MM.1S (cell line): ENCODE measurements at regions not wholly inside any gene's neighbourhood (a gene's known extent, or its start where the extent isn't known, plus 50 kb on each side); places are given as distances from the start of the nearest gene placed in this dataset.
A peak's percentile ranks its signal among the peaks of the same experiment; 100 is the strongest.

Experiments used
- DNase-seq: peaks from one replicate; pipeline ENCODE4 v3.0.0-alpha.2; 2015
- H2AFZ ChIP-seq: fragments of 300-600 bp; sonication (generic); 2 replicates; pipeline ENCODE4 v1.6.0; 2016; ENCODE audit warnings: antibody characterized with exemption, low read length
- H3F3A ChIP-seq: fragments of 300-600 bp; sonication (generic); 2 replicates; pipeline ENCODE4 v1.6.1; 2016; ENCODE audit warnings: mild to moderate bottlenecking, antibody characterized with exemption, low read length, moderate library complexity, mixed read lengths; ENCODE audit not compliant: insufficient read depth
- H3K27ac ChIP-seq: fragments of 300-600 bp; sonication (generic); 2 replicates; pipeline ENCODE4 v1.5.1; 2016; ENCODE audit warnings: mild to moderate bottlenecking, low read length
- H3K27me3 ChIP-seq: fragments of 300-600 bp; sonication (generic); replicated peaks from 2 replicates; pipeline ENCODE4 v1.6.0; 2016; ENCODE audit warnings: low read length; ENCODE audit not compliant: insufficient read depth
- H3K36me3 ChIP-seq: fragments of 300-600 bp; sonication (generic); replicated peaks from 2 replicates; pipeline ENCODE4 v1.6.1; 2016; ENCODE audit warnings: mild to moderate bottlenecking, low read length, mixed read lengths; ENCODE audit not compliant: insufficient read depth
- H3K4me1 ChIP-seq: fragments of 300-600 bp; sonication (generic); 2 replicates; pipeline ENCODE4 v1.6.1; 2016; ENCODE audit warnings: low read length, mixed read lengths
- H3K4me2 ChIP-seq: fragments of 300-600 bp; sonication (generic); 2 replicates; pipeline ENCODE4 v1.6.0; 2016; ENCODE audit warnings: low read depth, low read length
- H3K4me3 ChIP-seq: fragments of 300-600 bp; sonication (generic); 2 replicates; pipeline ENCODE4 v1.5.1; 2016; ENCODE audit warnings: low read length, mixed read lengths
- H3K79me2 ChIP-seq: fragments of 300-600 bp; sonication (generic); 2 replicates; pipeline ENCODE4 v1.6.1; 2016; ENCODE audit warnings: mixed run types, low read length, mixed read lengths
- H3K9ac ChIP-seq: fragments of 300-600 bp; sonication (generic); 2 replicates; pipeline ENCODE4 v1.6.1; 2016; ENCODE audit warnings: low read length, mixed read lengths
- H3K9me2 ChIP-seq: fragments of 300-600 bp; sonication (generic); replicated peaks from 2 replicates; pipeline ENCODE4 v1.6.1; 2016; ENCODE audit warnings: mild to moderate bottlenecking, low read length, mixed read lengths; ENCODE audit not compliant: insufficient read depth
- H3K9me3 ChIP-seq: fragments of 300-600 bp; sonication (generic); replicated peaks from 2 replicates; pipeline ENCODE4 v1.6.1; 2016; ENCODE audit warnings: mild to moderate bottlenecking, low read length, mixed read lengths; ENCODE audit not compliant: insufficient read depth
- H4K20me1 ChIP-seq: fragments of 300-600 bp; sonication (generic); 2 replicates; pipeline ENCODE4 v1.6.1; 2016; ENCODE audit warnings: mild to moderate bottlenecking, low read length, moderate library complexity, mixed read lengths; ENCODE audit not compliant: insufficient read depth
- CTCF ChIP-seq: fragments of 300-600 bp; sonication (generic); IDR thresholded peaks from 2 replicates; pipeline ENCODE4 v1.5.1; 2016; ENCODE audit warnings: antibody characterized with exemption, low read length, mixed read lengths
- EZH2 ChIP-seq: fragments of 300-600 bp; sonication (generic); optimal IDR thresholded peaks from 2 replicates; pipeline ENCODE3; 2017; ENCODE audit warnings: low read depth, mild to moderate bottlenecking, antibody characterized with exemption, low read length, mixed read lengths
- EZH2phosphoT487 ChIP-seq: fragments of 300-600 bp; sonication (generic); IDR thresholded peaks from 2 replicates; pipeline ENCODE4 v1.6.1; 2018; ENCODE audit warnings: antibody characterized with exemption, low read length

- no peak for TF ChIP-seq EZH2phosphoT487
- no peaks in the 10 kb centered on the region for H3K9me2 ChIP-seq
- H3K9ac ChIP-seq = peak overlapping the region; percentile 5; the same call in 1 of the 2 replicates
- no peaks in the 10 kb centered on the region for H3K27me3 ChIP-seq
- peak; percentile 68 for DNase-seq
- peak overlapping the region; percentile 71 for H3K27ac ChIP-seq
- H2AFZ ChIP-seq = peak overlapping the region; percentile 22; the same call in 1 of the 2 replicates
- H3K4me2 ChIP-seq = peak overlapping the region; percentile 48; the same call in 1 of the 2 replicates
- H3K9me3 ChIP-seq = no peaks in the 10 kb centered on the region
- no peaks in the 10 kb centered on the region for H4K20me1 ChIP-seq
- peaks cover 10% of the 10 kb centered on the region for H3F3A ChIP-seq
- no peak overlapping the region for H3K4me3 ChIP-seq
- no peaks in the 10 kb centered on the region for H3K36me3 ChIP-seq
- H3K79me2 ChIP-seq = no peaks in the 10 kb centered on the region
- peaks cover 20% of the 10 kb centered on the region for H3K4me1 ChIP-seq
These were observed 291.6 kb downstream of the IL20RB start for GRCh38 chr3:137249311-137249940.

GRCh38 chr3:137259089-137259488 is 301.3 kb downstream of the IL20RB start:
- Histone ChIP-seq H3F3A (no peaks in the 10 kb centered on the region), H3K27ac (no peak overlapping the region), H3K9ac (no peak overlapping the region), H4K20me1 (no peaks in the 10 kb centered on the region), H2AFZ (no peak overlapping the region), H3K4me1 (no peaks in the 10 kb centered on the region), H3K27me3 (no peaks in the 10 kb centered on the region), H3K4me2 (no peak overlapping the region), H3K9me2 (no peaks in the 10 kb centered on the region), H3K4me3 (no peak overlapping the region), H3K36me3 (no peaks in the 10 kb centered on the region), H3K79me2 (no peaks in the 10 kb centered on the region), H3K9me3 (no peaks in the 10 kb centered on the region)
- TF ChIP-seq CTCF (no peak), EZH2phosphoT487 (no peak), EZH2 (no peak)
- no peak for DNase-seq

GRCh38 chr3:137259701-137260100 is 301.9 kb downstream of the IL20RB start:
- Histone ChIP-seq H3K79me2 (no peaks in the 10 kb centered on the region), H3K36me3 (no peaks in the 10 kb centered on the region), H3K9ac (no peak overlapping the region), H2AFZ (no peak overlapping the region), H3K4me3 (no peak overlapping the region), H3K9me2 (no peaks in the 10 kb centered on the region), H3K4me2 (no peak overlapping the region), H3K9me3 (no peaks in the 10 kb centered on the region), H3K27me3 (no peaks in the 10 kb centered on the region), H3F3A (no peaks in the 10 kb centered on the region), H3K27ac (no peak overlapping the region), H4K20me1 (no peaks in the 10 kb centered on the region), H3K4me1 (no peaks in the 10 kb centered on the region)
- no peak for DNase-seq
- TF ChIP-seq EZH2phosphoT487 (no peak), EZH2 (no peak), CTCF (no peak)

- Histone ChIP-seq H3K27me3 (no peaks in the 10 kb centered on the region), H3K9ac (no peak overlapping the region), H3K27ac (no peak overlapping the region), H3K36me3 (no peaks in the 10 kb centered on the region), H3K4me3 (no peak overlapping the region), H3K4me2 (no peak overlapping the region), H3K4me1 (no peaks in the 10 kb centered on the region), H3K9me3 (no peaks in the 10 kb centered on the region), H3K79me2 (no peaks in the 10 kb centered on the region), H2AFZ (no peak overlapping the region), H4K20me1 (no peaks in the 10 kb centered on the region), H3F3A (no peaks in the 10 kb centered on the region), H3K9me2 (no peaks in the 10 kb centered on the region)
- TF ChIP-seq CTCF = no peak
- TF ChIP-seq EZH2phosphoT487 = no peak
- no peak for TF ChIP-seq EZH2
- DNase-seq = no peak
These were observed 306.5 kb downstream of the IL20RB start for GRCh38 chr3:137264071-137264820.
